Retinal pigment epithelial cell (primary cell): ENCODE measurements at regions not wholly inside any gene's neighbourhood (a gene's known extent, or its start where the extent isn't known, plus 50 kb on each side); places are given as distances from the start of the nearest gene placed in this dataset.
A peak's percentile ranks its signal among the peaks of the same experiment; 100 is the strongest.
"Not testable (repeated sequence)": the region's sequence is repeated elsewhere in the genome, so short reads cannot be mapped to it uniquely, and the experiment has no call there.

ENCODE experiments used
- DNase-seq: peaks from one replicate; pipeline ENCODE4 v3.0.0-alpha.2; 2010; ENCODE audit warnings: low read depth
- H3K4me3 ChIP-seq: 2 replicates; pipeline ENCODE4 v1.5.1; 2011; ENCODE audit warnings: mild to moderate bottlenecking, low read length, control low read depth, moderate library complexity
- TF ChIP-seq, protein P1 (sequence below): conservative IDR thresholded peaks from 2 replicates; pipeline ENCODE4 v1.5.1; 2011; ENCODE audit warnings: low read depth, low read length, control low read depth, inconsistent platforms

DNA sequence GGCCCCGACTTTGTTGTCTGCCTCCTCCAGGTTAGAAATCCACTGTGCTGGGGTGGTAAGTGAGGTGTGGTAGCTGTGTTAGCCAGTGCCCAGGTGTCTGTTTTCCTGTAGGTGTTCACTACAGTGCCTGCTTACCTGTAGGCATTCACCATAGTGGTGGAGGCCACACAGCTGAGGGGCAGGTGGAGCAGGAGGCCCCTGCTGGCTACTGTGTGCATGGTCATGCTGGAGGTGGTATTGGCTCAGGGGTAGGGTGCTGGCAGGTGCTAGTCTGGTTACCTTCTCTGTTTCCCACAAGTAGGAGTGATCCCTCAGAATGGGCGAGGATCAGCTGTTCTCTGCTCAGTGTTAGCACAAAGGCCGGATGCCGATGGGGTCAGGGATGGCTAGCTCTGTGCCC is 217.3 kb downstream of the SYT10 start:
- TF ChIP-seq, protein P1, sequence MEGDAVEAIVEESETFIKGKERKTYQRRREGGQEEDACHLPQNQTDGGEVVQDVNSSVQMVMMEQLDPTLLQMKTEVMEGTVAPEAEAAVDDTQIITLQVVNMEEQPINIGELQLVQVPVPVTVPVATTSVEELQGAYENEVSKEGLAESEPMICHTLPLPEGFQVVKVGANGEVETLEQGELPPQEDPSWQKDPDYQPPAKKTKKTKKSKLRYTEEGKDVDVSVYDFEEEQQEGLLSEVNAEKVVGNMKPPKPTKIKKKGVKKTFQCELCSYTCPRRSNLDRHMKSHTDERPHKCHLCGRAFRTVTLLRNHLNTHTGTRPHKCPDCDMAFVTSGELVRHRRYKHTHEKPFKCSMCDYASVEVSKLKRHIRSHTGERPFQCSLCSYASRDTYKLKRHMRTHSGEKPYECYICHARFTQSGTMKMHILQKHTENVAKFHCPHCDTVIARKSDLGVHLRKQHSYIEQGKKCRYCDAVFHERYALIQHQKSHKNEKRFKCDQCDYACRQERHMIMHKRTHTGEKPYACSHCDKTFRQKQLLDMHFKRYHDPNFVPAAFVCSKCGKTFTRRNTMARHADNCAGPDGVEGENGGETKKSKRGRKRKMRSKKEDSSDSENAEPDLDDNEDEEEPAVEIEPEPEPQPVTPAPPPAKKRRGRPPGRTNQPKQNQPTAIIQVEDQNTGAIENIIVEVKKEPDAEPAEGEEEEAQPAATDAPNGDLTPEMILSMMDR, result no peak
- DNase-seq, result no peak
- H3K4me3 ChIP-seq, result no peak overlapping the region

DNA sequence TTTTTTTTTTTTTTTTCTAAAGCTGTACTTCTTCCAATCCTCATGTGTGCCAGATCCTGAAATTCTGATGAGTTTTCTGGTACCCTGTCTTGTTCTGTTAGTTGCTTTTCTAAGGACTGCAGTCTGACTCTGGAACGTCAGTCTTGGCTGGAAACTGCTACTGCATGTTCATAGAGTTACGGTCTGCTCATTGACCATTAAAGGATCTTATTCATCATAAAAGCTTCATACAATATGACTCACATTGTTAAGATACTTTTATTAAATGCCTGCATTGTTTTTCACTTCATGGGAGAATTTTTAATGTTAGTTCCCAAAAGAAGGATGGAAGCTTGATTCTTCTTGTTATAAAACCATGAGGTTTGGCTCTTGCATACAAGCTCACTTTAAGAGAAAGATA is 233.6 kb downstream of the SYT10 start:
- TF ChIP-seq, protein P1, result no peak
- H3K4me3 ChIP-seq, result no peak overlapping the region
- no peak for DNase-seq

DNA sequence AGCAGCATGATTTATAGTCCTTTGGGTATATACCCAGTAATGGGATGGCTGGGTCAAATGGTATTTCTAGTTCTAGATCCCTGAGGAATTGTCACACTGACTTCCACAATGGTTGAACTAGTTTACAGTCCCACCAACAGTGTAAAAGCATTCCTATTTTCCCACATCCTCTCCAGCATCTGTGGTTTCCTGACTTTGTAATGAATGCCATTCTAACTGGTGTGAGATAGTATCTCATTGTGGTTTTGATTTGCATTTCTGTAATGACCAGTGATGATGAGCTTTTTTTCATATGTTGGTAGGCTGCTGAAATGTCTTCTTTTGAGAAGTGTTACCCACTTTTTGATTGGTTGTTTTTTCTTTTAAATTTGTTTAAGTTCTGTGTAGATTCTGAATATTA is 245.2 kb downstream of the SYT10 start:
- H3K4me3 ChIP-seq, DNase-seq: not testable (repeated sequence)

DNA sequence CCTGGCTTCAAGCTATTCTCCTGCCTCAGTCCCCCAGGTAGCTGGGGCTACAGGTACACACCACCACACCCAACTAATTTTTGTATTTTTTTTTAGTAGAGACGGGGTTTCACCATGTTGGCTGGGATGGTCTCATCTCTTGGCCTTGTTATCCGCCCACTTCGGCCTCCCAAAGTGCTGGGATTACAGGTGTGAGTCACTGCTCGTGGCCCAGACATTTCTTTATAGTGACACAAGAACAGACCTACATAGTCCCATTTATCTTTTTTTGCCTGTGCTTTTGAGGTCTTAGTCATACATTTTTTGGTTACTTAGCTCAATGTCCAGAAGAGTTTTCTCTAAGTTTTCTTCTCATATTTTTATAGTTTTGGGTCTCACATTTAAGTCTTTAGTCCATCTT is 247.4 kb downstream of the SYT10 start:
- TF ChIP-seq, protein P1, result no peak
- H3K4me3 ChIP-seq, result no peak overlapping the region
- no peak for DNase-seq

DNA sequence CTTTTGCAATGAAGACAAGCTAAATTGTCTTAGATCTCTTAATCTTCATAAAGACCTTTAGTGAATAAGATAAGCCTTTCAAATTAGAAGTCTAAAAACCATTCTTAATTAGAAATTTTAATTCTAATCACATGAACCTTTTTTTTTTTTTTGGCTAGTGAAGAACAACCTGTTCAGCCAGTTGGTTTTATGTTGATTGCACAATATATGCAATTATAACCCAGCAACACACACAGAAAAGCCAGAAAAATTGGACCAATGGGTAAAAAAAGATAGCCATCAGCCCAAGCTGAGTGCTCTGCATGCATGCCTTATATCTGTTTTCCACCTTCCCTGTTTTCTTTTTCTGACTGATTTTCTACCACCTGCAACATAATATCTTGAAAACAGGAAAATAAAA is 252.2 kb downstream of the SYT10 start:
- no peak for DNase-seq
- no peak overlapping the region for H3K4me3 ChIP-seq
- TF ChIP-seq, protein P1, result no peak

DNA sequence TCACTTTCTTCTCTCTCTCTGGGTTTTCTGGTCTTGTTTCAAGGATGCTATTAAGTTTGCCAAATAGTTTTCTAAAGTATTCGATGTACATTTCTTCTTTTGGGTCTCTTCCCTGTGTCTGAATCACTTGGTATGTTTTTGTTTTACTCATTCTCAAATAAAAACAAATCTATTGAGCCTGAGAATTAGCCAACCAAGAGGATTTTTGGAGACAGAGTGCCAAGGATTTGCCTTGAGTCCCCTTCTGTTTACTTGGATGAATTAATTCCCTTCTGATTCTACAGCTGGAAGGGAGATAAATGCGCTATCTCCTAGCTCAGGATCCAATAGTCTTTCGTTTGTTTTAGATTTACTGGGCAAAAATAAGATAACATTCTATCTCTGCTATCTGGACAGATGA is 255.5 kb downstream of the SYT10 start:
- DNase-seq, result no peak
- no peak overlapping the region for H3K4me3 ChIP-seq
- TF ChIP-seq, protein P1, result no peak

DNA sequence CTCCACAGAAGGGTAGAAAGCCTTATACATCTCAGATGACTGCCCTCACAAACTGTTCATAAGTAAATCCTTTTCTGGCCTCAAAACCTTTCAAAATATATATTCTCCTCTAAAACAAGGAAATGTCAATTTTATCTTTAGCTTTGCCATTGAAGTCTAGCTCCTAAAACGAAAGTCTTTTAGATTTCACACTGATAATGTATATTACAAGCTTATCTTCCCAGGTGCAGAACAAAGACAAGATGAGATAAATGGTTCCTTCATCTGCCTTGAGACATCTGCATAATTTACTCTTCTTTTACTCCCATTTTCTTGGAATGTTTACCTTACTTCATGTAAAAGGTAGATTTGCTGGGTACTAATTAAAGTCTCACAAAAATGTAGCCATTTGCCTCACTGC is 257.1 kb downstream of the SYT10 start:
- no peak for DNase-seq
- TF ChIP-seq, protein P1, result no peak
- H3K4me3 ChIP-seq, result no peak overlapping the region

DNA sequence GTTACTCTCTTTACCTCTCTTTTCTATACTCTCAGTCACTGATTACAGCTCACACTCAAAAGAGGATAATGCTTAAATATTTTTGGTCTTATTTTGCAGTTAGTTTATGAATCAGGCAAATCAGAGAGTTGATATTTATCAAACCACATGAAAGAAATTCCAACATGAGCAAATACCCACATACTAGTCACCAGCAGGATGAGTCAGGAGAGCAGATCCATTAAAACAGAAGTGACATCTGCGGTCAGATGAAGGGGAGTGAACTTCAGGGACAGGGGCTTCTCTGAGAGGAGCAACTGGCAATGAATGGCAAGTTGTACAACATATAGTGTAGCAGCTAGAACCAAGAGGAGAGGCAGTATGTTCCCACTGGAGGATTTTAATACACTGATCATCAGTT is 258.7 kb downstream of the SYT10 start:
- TF ChIP-seq, protein P1, result no peak
- peak; percentile 0 for DNase-seq
- no peak overlapping the region for H3K4me3 ChIP-seq

DNA sequence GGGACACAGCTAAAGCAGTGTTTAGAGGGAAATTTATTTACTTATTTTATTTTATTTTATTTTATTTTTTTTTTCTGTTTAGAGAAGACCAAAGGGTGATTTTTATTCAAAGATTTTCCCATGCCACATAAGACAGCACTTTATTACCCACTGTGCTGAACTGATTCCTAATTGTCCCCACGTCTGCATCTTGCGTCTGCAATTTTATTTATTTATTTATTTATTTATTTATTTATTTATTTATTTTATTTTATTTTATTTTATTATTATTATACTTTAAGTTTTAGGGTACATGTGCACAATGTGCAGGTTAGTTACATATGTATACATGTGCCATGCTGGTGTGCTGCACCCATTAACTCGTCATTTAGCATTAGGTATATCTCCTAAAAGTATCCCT is 269.7 kb upstream of the PKP2 start:
- not testable (repeated sequence) for DNase-seq, H3K4me3 ChIP-seq
